ENCODE measurements at regions not wholly inside any gene's neighbourhood (a gene's known extent, or its start where the extent isn't known, plus 50 kb on each side); places are given as distances from the start of the nearest gene placed in this dataset.

GRCh38 chr5:167743695-167744464, 547.6 kb upstream of the WWC1 start:
- no peak for DNase-seq (ENCODE audit: extremely low spot score, insufficient read length, low read depth)
- no peak for FAIRE-seq

- no peak for DNase-seq (ENCODE audit: extremely low spot score, insufficient read length, low read depth)
- FAIRE-seq, result no peak
Observed at GRCh38 chr5:167745868-167746267, 545.6 kb upstream of the WWC1 start.

- no peak for FAIRE-seq
- DNase-seq (ENCODE audit: extremely low spot score, insufficient read length, low read depth), result no peak
Observed at GRCh38 chr5:167750586-167750985, 540.9 kb upstream of the WWC1 start.

GRCh38 chr5:167752936-167753335, 538.5 kb upstream of the WWC1 start:
- FAIRE-seq (no peak), DNase-seq (ENCODE audit: extremely low spot score, insufficient read length, low read depth) (no peak)

GRCh38 chr5:167753725-167754490, 537.5 kb upstream of the WWC1 start:
- FAIRE-seq, result no peak
- no peak for DNase-seq (ENCODE audit: extremely low spot score, insufficient read length, low read depth)

GRCh38 chr5:167754501-167755021, 536.9 kb upstream of the WWC1 start:
- FAIRE-seq, result no peak
- DNase-seq (ENCODE audit: extremely low spot score, insufficient read length, low read depth), result no peak

- DNase-seq (ENCODE audit: extremely low spot score, insufficient read length, low read depth), result no peak
- FAIRE-seq, result no peak
Observed at GRCh38 chr5:167755420-167755819, 536.0 kb upstream of the WWC1 start.

- no peak for DNase-seq (ENCODE audit: extremely low spot score, insufficient read length, low read depth)
- FAIRE-seq, result no peak
Observed at GRCh38 chr5:167759057-167759821, 532.2 kb upstream of the WWC1 start.

GRCh38 chr5:167763772-167764171, 527.7 kb upstream of the WWC1 start:
- no peak for FAIRE-seq

GRCh38 chr5:167764641-167765289, 526.7 kb upstream of the WWC1 start:
- DNase-seq (ENCODE audit: extremely low spot score, insufficient read length, low read depth) (no peak), FAIRE-seq (no peak)

More at GRCh38 chr5:167763772-167764171, 527.7 kb upstream of the WWC1 start:
- no peak for DNase-seq (ENCODE audit: extremely low spot score, insufficient read length, low read depth)

- no peak for FAIRE-seq
- DNase-seq (ENCODE audit: extremely low spot score, insufficient read length, low read depth), result no peak
Observed at GRCh38 chr5:167765352-167765751, 526.1 kb upstream of the WWC1 start.

- DNase-seq (ENCODE audit: extremely low spot score, insufficient read length, low read depth), result no peak
- no peak for FAIRE-seq
Observed at GRCh38 chr5:167766957-167767356, 524.5 kb upstream of the WWC1 start.

- FAIRE-seq, result no peak
- no peak for DNase-seq (ENCODE audit: extremely low spot score, insufficient read length, low read depth)
Observed at GRCh38 chr5:167767795-167768194, 523.6 kb upstream of the WWC1 start.

- DNase-seq (ENCODE audit: extremely low spot score, insufficient read length, low read depth) (no peak), FAIRE-seq (no peak)
Observed at GRCh38 chr5:167769846-167770413, 521.5 kb upstream of the WWC1 start.

GRCh38 chr5:167770461-167770860, 521.0 kb upstream of the WWC1 start:
- FAIRE-seq, result no peak
- DNase-seq (ENCODE audit: extremely low spot score, insufficient read length, low read depth), result no peak

GRCh38 chr5:167771571-167771970, 519.9 kb upstream of the WWC1 start:
- FAIRE-seq (no peak), DNase-seq (ENCODE audit: extremely low spot score, insufficient read length, low read depth) (no peak)

GRCh38 chr5:167773668-167774301, 517.7 kb upstream of the WWC1 start:
- DNase-seq (ENCODE audit: extremely low spot score, insufficient read length, low read depth), result no peak
- FAIRE-seq, result no peak

- no peak for FAIRE-seq
- DNase-seq (ENCODE audit: extremely low spot score, insufficient read length, low read depth), result no peak
Observed at GRCh38 chr5:167777746-167778145, 513.7 kb upstream of the WWC1 start.

GRCh38 chr5:167778228-167778627, 513.2 kb upstream of the WWC1 start:
- no peak for FAIRE-seq

More at GRCh38 chr5:167778228-167778627, 513.2 kb upstream of the WWC1 start:
- no peak for DNase-seq (ENCODE audit: extremely low spot score, insufficient read length, low read depth)

Data from GM18507 (cell line).